ENCODE measurements at regions not wholly inside any gene's neighbourhood (a gene's known extent, or its start where the extent isn't known, plus 50 kb on each side); places are given as distances from the start of the nearest gene placed in this dataset.

DNA sequence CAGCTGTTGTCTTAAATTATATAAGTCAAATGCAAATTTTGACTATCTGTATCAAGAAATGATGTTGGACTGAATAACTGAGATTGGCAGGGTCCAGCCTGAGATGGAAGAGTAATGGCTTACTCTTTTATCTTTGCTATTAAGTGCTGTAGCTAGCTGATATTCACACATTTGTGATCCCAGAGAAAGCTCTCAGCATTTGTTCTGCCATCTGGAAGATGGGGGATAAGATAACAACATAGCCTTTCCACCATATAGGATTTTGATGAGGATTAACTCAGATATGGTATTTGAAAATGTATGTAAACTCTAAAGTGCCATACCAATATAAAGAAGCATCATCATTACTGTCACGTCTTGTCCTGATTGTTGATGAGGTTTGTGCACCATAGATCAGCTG is 1063.2 kb upstream of the TENM4 start:
- TF ChIP-seq, protein P1, sequence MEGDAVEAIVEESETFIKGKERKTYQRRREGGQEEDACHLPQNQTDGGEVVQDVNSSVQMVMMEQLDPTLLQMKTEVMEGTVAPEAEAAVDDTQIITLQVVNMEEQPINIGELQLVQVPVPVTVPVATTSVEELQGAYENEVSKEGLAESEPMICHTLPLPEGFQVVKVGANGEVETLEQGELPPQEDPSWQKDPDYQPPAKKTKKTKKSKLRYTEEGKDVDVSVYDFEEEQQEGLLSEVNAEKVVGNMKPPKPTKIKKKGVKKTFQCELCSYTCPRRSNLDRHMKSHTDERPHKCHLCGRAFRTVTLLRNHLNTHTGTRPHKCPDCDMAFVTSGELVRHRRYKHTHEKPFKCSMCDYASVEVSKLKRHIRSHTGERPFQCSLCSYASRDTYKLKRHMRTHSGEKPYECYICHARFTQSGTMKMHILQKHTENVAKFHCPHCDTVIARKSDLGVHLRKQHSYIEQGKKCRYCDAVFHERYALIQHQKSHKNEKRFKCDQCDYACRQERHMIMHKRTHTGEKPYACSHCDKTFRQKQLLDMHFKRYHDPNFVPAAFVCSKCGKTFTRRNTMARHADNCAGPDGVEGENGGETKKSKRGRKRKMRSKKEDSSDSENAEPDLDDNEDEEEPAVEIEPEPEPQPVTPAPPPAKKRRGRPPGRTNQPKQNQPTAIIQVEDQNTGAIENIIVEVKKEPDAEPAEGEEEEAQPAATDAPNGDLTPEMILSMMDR (IDR thresholded peaks at IDR 0.05) = no peak
- TF ChIP-seq POLR2A (IDR thresholded peaks at IDR 0.05) = no peak
